HAP-1 (cell line): ENCODE measurements at regions not wholly inside any gene's neighbourhood (a gene's known extent, or its start where the extent isn't known, plus 50 kb on each side); places are given as distances from the start of the nearest gene placed in this dataset.
"Not testable (repeated sequence)": the region's sequence is repeated elsewhere in the genome, so short reads cannot be mapped to it uniquely, and the experiment has no call there.

Experiments
- DNase-seq, 2 experiments: peaks; one replicate each; pipeline ENCODE4 v3.0.0-alpha.2; 2016 to 2020; ENCODE audit warnings: low spot score in 2 of 2
- H3K27me3 ChIP-seq: fragments of 250-450 bp; sonication (Bioruptor Pico); 2 replicates; pipeline ENCODE4 v1.5.1; 2020; ENCODE audit warnings: low read depth, mild to moderate bottlenecking, moderate library complexity
- H3K36me3 ChIP-seq: fragments of 250-450 bp; sonication (Bioruptor Pico); replicated peaks from 2 replicates; pipeline ENCODE4 v1.5.1; 2020; ENCODE audit warnings: mild to moderate bottlenecking
- H3K4me1 ChIP-seq: fragments of 250-450 bp; sonication (Bioruptor Pico); 2 replicates; pipeline ENCODE4 v1.5.1; 2020; ENCODE audit warnings: mild to moderate bottlenecking
- H3K4me3 ChIP-seq: fragments of 250-450 bp; sonication (Bioruptor Pico); 2 replicates; pipeline ENCODE4 v1.5.1; 2020; ENCODE audit warnings: mild to moderate bottlenecking, moderate library complexity
- H3K9me3 ChIP-seq: fragments of 250-450 bp; sonication (Bioruptor Pico); 2 replicates; pipeline ENCODE4 v1.5.1; 2020; ENCODE audit warnings: mild to moderate bottlenecking, moderate library complexity
- in situ Hi-C: fragments of 300-500 bp; cut with MboI; formaldehyde crosslinking; loops from 3 replicates; pipeline ENCODE4 v1.14.3; 2020; ENCODE audit warnings: low sequenced_read_pairs, inconsistent platforms, mixed read lengths

DNA sequence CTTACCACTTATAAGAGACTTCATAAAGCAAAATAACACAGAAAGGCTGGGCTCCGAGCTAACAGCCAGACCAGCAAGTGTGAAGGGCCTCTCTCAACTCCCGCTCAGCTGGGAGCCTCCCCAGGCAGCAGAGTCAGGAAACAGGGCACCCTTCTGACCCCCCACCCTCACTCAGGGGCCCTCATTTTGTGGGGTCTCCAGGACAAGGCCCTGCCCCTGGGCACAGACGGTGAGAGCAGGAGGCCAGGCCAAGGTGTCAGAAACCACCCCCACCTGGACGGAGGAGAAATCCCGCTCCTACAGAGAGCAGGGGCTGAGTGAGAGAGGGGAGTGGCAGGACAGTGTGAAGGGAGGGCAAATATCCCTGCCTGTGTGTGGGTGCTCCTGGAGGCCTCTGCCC is 135.8 kb upstream of the FOXD4L5 start:
- no peak for DNase-seq
- H3K4me1 ChIP-seq = no peaks in the 10 kb centered on the region
- no peak overlapping the region for H3K4me3 ChIP-seq
- H3K36me3 ChIP-seq = no peaks in the 10 kb centered on the region
- in situ Hi-C loops = no loop called here
- no peaks in the 10 kb centered on the region for H3K27me3 ChIP-seq
- no peaks in the 10 kb centered on the region; the same call in 1 of the 2 replicates for H3K9me3 ChIP-seq

DNA sequence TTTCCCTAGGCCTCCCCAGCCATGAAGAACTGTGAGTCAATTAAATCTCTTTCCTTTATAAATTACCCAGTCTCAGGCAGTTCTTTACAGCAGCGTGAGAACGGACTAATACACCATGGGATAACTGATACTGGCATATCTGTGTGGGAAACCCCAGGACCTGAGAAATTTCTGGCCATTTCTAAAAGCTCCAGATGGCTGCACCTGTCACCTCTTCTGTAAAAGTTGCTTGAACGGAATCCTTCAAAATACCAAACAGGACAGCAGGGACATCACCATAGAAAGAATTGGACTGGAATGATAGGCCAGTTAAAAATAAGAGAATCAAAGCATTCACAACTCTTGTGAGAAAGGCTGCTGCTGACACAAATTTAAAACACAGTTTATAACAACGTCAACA is 134.0 kb upstream of the FOXD4L5 start:
- H3K4me1 ChIP-seq, H3K9me3 ChIP-seq, H3K27me3 ChIP-seq, in situ Hi-C loops, H3K36me3 ChIP-seq, DNase-seq, H3K4me3 ChIP-seq: not testable (repeated sequence)

DNA sequence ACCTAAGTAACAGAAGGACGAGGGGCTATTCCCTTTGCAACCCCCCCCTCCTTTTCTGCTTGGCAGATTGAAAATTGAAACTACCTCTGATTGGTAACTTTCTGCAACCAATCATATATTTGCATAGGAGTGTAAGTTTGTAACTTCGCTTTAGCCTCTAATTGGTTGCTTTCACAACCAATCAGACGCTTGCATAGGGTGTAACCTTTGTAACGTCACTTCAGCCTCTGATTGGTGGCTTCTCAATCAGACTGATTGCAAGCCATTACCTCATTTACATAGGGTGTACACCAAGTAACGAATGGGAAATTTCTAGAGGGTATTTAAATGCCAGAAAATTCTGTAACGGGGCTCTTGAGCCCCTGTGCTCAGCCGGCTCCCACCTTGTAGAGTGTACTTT is 131.9 kb upstream of the FOXD4L5 start:
- H3K36me3 ChIP-seq, H3K4me1 ChIP-seq, DNase-seq, H3K4me3 ChIP-seq, H3K27me3 ChIP-seq, H3K9me3 ChIP-seq, in situ Hi-C loops: not testable (repeated sequence)

DNA sequence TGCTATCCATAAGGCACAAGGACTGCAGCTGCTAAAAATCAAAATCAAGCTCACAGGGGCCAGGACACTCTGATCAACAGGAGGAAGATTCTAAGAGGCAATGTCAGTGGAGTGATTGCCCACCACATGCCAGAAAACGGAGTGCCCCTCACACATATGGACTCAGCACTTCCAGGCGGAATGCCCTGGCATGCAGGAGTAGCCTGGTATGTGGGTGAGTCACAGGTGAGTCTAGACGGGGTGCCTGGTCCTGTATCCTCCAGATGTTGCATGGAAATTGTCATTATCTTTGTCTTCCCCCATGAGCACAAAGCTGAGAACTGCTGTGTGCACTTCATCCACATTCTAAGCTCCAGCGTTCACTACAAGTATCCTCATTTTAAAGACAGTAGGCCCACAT is 129.2 kb upstream of the FOXD4L5 start:
- H3K4me3 ChIP-seq, H3K27me3 ChIP-seq, H3K4me1 ChIP-seq, DNase-seq, H3K36me3 ChIP-seq, in situ Hi-C loops, H3K9me3 ChIP-seq: not testable (repeated sequence)

DNA sequence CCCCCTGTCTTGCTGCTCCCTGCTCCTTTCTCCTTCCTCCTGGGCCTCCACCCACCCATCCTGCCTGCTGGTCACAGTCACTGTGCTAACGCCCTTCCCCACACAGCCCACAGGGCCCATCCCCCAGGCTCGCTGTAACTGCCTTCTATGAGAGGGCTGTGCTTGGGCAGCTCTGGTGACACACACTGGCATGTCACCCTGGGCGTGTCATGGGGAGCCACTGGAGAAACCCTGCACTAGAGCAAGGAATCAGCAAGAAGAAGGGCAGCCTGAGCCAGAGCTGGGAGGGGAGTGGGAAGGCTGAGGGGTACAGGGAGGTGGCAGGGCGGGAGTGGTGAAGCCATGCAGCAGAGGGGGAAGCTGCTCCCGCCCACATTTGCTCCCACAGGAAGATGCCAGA is 128.4 kb upstream of the FOXD4L5 start:
- not testable (repeated sequence) for H3K36me3 ChIP-seq

DNA sequence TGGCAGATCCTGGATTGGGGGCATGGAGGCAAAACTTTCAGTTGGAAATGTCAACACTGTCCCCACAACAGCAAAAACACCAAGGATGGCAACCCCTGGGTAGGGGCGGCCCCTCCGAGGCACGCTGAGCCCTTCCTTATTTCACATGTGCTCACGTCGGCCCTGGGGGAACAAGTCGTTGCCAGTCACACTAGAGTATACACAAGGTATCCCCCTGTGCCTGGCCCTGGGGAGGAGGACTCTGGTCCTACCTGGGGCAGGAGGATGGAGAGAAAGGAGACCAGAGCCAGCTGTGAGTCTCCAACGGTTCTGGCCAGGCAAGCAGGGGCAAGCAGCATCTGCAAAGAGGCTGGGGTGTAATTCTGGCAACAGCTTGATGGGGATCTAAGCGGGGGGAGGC is 126.9 kb upstream of the FOXD4L5 start:
- DNase-seq = no peak
- Histone ChIP-seq H3K4me3 (no peak overlapping the region), H3K36me3 (no peaks in the 10 kb centered on the region), H3K9me3 (no peaks in the 10 kb centered on the region), H3K4me1 (no peaks in the 10 kb centered on the region), H3K27me3 (no peaks in the 10 kb centered on the region)
- in situ Hi-C loops = no loop called here

More for the DNA sequence above, 128.4 kb upstream of the FOXD4L5 start:
- in situ Hi-C loops, DNase-seq, H3K4me3 ChIP-seq, H3K9me3 ChIP-seq, H3K27me3 ChIP-seq, H3K4me1 ChIP-seq: not testable (repeated sequence)

DNA sequence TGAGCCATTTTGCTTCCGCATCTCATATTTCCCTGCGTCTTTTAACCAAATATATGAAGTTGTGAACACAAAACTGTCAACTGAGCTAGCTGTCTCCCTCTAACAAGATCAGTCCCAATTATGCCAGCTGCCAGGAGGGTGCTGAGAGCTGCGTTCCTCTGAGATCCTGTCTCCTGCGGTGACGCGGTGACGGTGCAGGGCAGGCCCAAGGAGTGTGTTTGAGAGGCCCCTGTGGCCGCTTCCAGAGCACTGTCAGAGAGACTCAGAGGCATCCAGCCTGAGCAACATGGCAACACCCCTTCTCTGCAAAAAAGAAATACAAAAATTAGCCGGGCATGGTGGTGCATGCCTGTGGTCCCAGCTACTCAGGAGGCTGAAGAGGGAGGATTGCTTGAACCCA is 126.3 kb upstream of the FOXD4L5 start:
- Histone ChIP-seq H3K27me3 (no peaks in the 10 kb centered on the region), H3K4me1 (no peaks in the 10 kb centered on the region), H3K36me3 (no peaks in the 10 kb centered on the region), H3K9me3 (no peaks in the 10 kb centered on the region), H3K4me3 (no peak overlapping the region)
- in situ Hi-C loops = no loop called here
- DNase-seq = no peak

DNA sequence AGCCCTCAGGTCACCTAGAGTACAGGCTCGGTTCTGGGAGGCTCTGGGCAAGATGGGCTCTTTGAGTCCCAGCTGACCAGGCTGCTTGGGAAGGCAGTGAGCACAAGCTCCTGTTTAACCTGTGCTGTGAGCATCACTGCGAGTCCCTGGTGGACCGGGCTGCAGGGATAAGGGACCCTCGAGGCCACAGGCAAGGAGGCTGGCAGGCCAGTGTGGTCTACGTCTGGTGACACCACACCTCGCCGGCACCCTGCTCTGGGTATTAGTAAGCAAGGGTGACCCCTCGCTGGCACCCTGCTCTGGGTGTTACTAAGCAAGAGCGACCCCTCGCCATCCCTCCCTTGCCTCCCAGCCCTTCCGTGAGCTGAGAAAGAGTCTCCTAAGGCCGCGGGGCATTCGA is 125.9 kb upstream of the FOXD4L5 start:
- H3K27me3 ChIP-seq = no peaks in the 10 kb centered on the region
- DNase-seq = no peak
- H3K4me3 ChIP-seq = no peak overlapping the region
- no peaks in the 10 kb centered on the region for H3K4me1 ChIP-seq
- in situ Hi-C loops = no loop called here
- H3K9me3 ChIP-seq = no peaks in the 10 kb centered on the region
- no peaks in the 10 kb centered on the region for H3K36me3 ChIP-seq

DNA sequence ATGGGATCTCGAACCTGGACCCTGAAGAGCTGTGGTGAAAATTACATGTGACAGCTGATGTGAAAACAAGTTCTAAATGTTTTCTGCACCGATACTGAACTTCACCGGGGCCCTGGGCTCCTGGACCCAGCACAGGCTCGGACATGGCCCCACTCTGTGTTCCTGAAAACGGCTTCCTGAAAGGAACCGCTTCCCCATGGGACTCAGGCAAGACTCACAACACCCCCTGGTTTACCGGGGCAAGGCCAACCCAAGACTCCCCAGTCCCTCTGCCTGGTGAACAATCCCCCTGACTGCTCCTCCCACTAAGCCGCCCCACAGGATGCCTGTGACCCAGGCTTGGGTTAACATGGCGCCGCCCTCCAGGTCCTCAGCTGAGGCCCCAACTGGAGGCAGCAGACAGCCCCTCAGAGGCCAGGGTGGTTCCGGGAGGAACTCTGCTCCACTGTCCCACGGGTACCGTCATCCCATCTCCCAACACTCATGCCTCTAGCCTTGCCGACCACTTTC is 124.5 kb upstream of the FOXD4L5 start:
- in situ Hi-C loops = no loop called here
- no peak for DNase-seq
- H3K4me1 ChIP-seq = no peaks in the 10 kb centered on the region
- H3K4me3 ChIP-seq = no peak overlapping the region
- H3K27me3 ChIP-seq = no peaks in the 10 kb centered on the region
- no peaks in the 10 kb centered on the region for H3K9me3 ChIP-seq
- no peaks in the 10 kb centered on the region for H3K36me3 ChIP-seq

DNA sequence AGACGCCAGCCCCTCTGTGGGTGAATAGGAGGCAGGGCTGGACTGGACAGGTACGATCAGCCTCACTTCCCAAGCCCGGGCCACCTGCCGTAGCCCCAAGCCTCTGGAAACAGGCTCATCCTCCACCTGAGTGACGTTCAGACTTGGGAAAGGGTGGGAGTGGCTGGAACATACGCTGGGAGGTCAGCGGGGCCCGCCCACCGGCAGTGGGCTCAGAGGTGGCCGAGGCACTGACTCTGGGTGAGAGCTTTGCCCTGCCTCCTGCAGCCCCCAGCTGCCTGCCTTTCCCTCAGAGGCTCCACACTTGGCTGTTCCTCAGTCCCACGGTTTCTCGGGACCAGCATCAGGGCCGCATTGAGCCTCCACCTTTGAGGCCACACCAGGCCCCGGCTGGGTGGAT is 123.8 kb upstream of the FOXD4L5 start:
- DNase-seq, H3K9me3 ChIP-seq, H3K27me3 ChIP-seq, H3K36me3 ChIP-seq, in situ Hi-C loops, H3K4me3 ChIP-seq, H3K4me1 ChIP-seq: not testable (repeated sequence)

DNA sequence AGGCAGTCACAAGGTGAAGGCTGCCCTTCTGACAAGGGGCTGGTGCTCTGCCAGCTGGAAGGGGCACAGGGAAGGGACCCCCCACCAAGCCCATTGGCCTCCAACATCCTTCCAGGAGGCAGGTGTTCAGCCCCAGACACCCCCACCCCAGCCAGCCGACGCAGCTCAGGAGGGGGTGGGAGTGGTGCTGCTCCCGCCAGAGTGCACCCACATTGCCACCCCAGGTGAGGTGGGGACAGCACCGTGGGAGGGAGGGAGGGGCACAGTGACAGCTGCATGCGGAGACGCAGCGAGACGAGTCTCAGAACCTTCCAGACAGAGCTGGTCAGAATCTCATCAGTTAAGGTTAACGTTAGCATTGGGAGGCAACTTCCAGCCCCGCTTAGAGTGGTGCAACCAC is 121.6 kb upstream of the FOXD4L5 start:
- DNase-seq = not testable (repeated sequence)

DNA sequence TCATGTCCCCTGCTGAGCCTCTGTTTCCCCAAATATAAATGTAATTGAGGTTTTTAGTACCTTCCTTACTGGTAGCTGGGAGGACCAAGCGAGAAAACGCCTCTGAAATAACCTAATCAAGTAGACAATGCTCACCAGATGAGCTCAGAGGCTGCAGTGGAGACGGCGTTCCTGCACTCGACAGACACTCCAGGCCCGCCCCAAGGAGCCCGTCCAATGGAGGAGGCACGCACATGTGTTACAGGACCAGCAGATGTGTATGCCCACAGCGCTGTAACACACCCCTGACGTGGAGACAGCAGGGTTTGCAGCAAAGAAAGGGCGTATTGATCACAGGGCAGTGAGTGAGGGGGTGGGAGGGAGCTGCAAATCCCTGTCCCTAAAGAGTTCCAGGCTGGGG is 120.8 kb upstream of the FOXD4L5 start:
- H3K27me3 ChIP-seq, H3K4me1 ChIP-seq, H3K4me3 ChIP-seq, in situ Hi-C loops, H3K36me3 ChIP-seq, DNase-seq, H3K9me3 ChIP-seq: not testable (repeated sequence)

More for the DNA sequence above, 121.6 kb upstream of the FOXD4L5 start:
- H3K36me3 ChIP-seq, H3K4me1 ChIP-seq, H3K4me3 ChIP-seq, H3K27me3 ChIP-seq, in situ Hi-C loops, H3K9me3 ChIP-seq: not testable (repeated sequence)

DNA sequence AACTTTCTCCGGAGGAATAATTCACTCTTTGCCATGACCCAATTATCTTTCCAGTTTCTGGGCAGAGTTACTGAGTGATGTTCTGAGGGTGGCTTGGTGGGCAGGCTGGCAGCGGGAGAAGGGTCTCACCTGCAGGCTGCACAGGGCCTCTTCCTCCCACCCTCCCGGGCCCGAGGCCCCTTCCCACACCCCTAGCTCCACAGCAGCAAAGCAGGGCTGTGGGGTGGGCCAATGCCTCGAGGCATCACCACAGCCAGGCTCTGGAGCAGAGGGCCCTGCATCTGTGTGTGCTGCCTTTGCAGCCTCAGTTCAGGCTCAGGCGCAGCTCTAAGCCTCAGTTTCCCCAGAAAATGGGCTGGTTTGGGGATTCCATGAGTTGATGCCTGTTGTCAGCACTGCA is 120.2 kb upstream of the FOXD4L5 start:
- in situ Hi-C loops = no loop called here
- Histone ChIP-seq H3K36me3 (no peaks in the 10 kb centered on the region), H3K27me3 (no peaks in the 10 kb centered on the region), H3K9me3 (no peaks in the 10 kb centered on the region), H3K4me1 (no peaks in the 10 kb centered on the region), H3K4me3 (no peak overlapping the region)
- no peak for DNase-seq

DNA sequence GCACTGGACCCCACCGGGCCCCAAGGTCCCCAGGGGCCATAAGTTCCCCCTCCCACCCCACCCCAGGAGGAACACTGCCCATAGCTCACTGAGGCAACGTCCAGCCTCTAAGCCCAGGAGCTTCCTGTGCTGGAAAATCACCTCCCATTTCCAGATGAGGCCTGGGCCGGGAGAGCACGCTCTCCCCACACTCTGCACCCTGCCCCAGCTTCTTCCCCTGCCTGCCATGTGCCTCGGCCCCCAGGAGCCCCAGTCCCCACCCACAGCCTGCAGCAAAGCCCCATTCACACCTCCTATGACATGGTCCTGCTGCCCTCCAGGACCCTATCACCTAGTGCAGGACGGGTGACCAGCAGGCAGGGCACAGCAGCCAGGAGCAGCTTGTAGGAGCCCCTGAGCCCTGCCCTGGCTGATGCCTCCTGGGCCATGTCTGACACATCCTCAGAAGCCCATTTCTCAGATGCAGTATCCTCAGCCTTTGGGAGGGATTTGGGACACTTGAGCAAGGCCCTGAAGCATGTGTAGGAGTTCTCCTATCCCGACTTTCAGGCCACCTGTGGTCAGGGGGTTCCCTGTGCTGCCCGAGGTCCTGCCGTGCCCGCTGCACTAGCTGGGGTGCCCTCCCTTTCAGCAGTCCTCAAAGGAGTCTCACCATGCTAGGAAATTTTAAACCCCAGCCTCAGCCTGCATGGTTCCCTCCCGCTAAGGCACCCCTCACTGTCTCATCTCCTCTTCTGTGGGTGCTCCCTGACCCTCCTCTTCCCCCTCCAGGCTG is 119.4 kb upstream of the FOXD4L5 start:
- DNase-seq = no peak
- Histone ChIP-seq H3K36me3 (no peaks in the 10 kb centered on the region), H3K9me3 (no peaks in the 10 kb centered on the region), H3K4me1 (no peaks in the 10 kb centered on the region), H3K4me3 (no peak overlapping the region), H3K27me3 (no peaks in the 10 kb centered on the region)
- in situ Hi-C loops = no loop called here

DNA sequence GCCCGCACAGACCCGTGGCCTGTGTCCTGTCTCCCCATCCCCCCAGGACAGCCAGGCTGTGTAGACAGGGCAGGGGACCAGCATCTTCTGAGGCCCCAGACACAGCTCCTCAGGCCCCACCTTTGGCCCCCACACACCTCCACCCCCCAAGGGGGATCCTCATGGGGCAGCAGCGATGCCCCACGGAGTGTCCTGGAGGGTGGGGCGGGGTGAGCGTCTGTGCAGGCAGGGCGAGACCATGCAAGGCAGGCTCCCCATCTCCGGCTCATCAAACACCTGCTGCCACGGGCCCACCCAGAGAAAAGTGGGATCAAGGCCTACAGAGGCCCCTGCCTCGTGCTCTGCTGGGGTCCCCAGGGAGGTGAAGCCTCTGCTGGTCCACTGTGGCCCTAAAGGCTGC is 118.7 kb upstream of the FOXD4L5 start:
- in situ Hi-C loops = no loop called here
- DNase-seq = no peak
- no peaks in the 10 kb centered on the region for H3K27me3 ChIP-seq
- H3K4me3 ChIP-seq = no peak overlapping the region
- no peaks in the 10 kb centered on the region for H3K36me3 ChIP-seq
- H3K9me3 ChIP-seq = no peaks in the 10 kb centered on the region
- no peaks in the 10 kb centered on the region for H3K4me1 ChIP-seq
